ENCODE measurements at regions not wholly inside any gene's neighbourhood (a gene's known extent, or its start where the extent isn't known, plus 50 kb on each side); places are given as distances from the start of the nearest gene placed in this dataset.

DNA sequence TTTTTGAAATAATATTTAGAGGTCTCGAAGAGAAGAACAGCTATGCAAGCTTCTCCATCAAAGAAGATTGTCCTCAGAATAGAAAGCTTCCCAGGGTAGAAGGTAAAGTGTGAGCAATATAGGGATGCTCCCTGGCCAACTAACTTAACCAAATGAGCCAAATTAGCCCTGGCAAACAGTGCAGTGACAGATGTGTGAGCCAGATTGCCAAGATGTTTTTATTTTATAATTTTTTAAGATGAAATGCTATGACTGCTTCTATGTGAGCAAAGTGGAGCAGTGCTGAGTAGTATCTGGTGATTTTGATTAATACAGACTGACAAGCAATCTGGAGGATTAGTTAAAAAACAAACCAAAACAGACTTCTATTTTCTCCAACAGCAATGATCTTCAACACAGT is 202.1 kb downstream of the NOVA1 start:
- DNase-seq (ENCODE audit: low spot score) = no peak
- intact Hi-C loops (cut with DNase I) = no loop called here

GRCh38 chr14:26394150-26394810 is 203.6 kb downstream of the NOVA1 start:
- DNase-seq (ENCODE audit: low spot score) = no peak
- peak; percentile 55 for ATAC-seq
- intact Hi-C loops (cut with DNase I) = no loop called here

More for the DNA sequence above, 202.1 kb downstream of the NOVA1 start:
- no peak for ATAC-seq

- DNase-seq (ENCODE audit: low spot score) (no peak), ATAC-seq (no peak)
- intact Hi-C loops (cut with DNase I) = no loop called here
Measured at GRCh38 chr14:26392498-26392897, 205.3 kb downstream of the NOVA1 start.

DNA sequence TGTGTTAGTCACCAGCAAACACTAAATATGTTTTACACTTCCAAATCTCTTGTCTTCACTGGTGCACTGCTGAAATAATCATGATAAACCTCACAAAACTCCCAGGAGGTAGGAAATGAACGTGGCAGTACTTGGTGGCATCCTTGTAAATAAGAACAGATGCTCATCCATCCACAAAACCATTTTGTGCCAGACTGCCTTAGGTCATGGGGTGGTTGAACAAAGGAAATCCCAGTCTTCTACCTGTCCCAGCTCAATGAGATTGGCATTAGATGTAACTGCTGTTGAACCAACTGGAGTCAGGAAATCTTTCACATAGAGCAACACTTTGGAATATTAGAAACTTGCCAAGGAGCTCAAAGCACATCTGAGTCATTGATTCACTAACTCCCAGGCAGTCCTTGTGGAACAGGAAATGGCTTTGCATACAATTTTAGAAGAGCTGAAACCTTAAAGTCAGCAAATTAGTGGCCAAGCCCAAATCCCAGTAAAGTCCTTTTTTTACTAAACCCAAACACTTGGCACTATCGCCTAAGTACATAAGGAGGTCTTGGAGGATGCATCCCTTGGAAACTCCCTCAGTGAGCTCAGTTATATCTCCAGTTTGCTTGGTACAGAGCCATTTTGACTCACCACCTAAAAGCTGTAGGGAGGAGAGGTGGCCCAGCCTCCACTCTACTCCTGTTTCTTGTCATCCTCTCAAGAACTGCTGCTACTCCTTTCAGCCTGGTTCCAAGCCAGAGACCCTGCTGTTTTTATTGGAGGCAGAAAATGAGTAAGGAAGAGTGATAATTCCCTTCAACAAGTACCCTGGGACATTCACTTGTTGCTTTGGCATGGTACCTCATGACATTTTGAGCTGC is 208.0 kb downstream of the NOVA1 start:
- intact Hi-C loops (cut with DNase I) = no loop called here
- DNase-seq (ENCODE audit: low spot score) = no peak
- no peak for ATAC-seq

DNA sequence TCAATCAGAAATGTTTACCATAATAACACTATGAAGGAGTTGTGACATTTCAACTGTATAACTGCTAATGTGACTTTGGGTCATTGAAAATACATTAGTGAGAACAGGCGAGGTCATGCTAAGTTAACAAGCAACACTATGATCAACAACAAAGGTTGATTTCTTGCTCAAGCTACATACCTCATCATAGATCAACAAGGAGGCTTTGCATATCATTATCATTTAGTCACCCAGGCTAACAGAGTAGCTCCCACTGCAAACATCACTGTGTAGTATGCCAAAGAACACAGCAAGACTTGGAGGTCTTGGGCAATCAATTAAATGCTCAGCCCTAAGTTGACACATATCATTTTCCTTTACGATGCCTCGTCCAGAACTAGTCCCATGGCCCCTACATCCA is 212.5 kb downstream of the NOVA1 start:
- ATAC-seq (no peak), DNase-seq (ENCODE audit: low spot score) (no peak)
- intact Hi-C loops (cut with DNase I) = no loop called here

- DNase-seq (ENCODE audit: low spot score) (no peak), ATAC-seq (no peak)
- intact Hi-C loops (cut with DNase I) = no loop called here
Measured at GRCh38 chr14:26382901-26383685, 214.7 kb downstream of the NOVA1 start.

DNA sequence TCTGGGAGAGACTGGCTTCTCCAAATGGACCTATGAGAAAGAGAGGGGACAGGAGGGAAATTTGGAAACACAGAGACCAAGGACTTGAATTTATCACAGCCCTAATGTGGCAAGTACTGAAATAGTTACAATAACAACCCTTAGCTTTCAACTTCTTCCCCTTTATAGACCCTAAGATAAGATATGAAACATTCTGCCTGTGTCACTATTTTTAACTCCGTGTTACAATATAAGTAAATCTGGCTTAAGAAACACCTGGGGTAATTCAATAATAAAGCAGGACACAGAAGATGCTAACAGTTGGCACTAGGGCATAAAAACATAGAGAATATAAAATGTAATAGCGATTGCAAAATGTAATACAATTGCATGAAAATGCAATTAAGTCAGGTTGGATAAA is 216.4 kb downstream of the NOVA1 start:
- intact Hi-C loops (cut with DNase I) = no loop called here
- no peak for ATAC-seq

GRCh38 chr14:26380637-26381036 is 217.2 kb downstream of the NOVA1 start:
- intact Hi-C loops (cut with DNase I) = no loop called here
- no peak for ATAC-seq
- no peak for DNase-seq (ENCODE audit: low spot score)

More for the DNA sequence above, 216.4 kb downstream of the NOVA1 start:
- no peak for DNase-seq (ENCODE audit: low spot score)

GRCh38 chr14:26379951-26380350 is 217.9 kb downstream of the NOVA1 start:
- intact Hi-C loops (cut with DNase I) = no loop called here
- DNase-seq (ENCODE audit: low spot score) (no peak), ATAC-seq (no peak)

GRCh38 chr14:26377150-26377549 is 220.7 kb downstream of the NOVA1 start:
- DNase-seq (ENCODE audit: low spot score) = no peak
- no peak for ATAC-seq
- intact Hi-C loops (cut with DNase I) = no loop called here

- DNase-seq (ENCODE audit: low spot score) (no peak), ATAC-seq (no peak)
- intact Hi-C loops (cut with DNase I) = no loop called here
Measured at GRCh38 chr14:26370115-26370514, 227.7 kb downstream of the NOVA1 start.

GRCh38 chr14:26363689-26364088 is 234.1 kb downstream of the NOVA1 start:
- intact Hi-C loops (cut with DNase I) = no loop called here
- no peak for DNase-seq (ENCODE audit: low spot score)
- ATAC-seq = no peak

GRCh38 chr14:26344596-26344995 is 253.2 kb downstream of the NOVA1 start:
- DNase-seq (ENCODE audit: low spot score) (no peak), ATAC-seq (no peak)
- intact Hi-C loops (cut with DNase I) = no loop called here

GRCh38 chr14:26339381-26339780 is 258.5 kb downstream of the NOVA1 start:
- DNase-seq (ENCODE audit: low spot score) (no peak), ATAC-seq (no peak)
- intact Hi-C loops (cut with DNase I) = no loop called here

- intact Hi-C loops (cut with DNase I) = no loop called here
- ATAC-seq = no peak
Measured at GRCh38 chr14:26338231-26338630, 259.6 kb downstream of the NOVA1 start.

DNA sequence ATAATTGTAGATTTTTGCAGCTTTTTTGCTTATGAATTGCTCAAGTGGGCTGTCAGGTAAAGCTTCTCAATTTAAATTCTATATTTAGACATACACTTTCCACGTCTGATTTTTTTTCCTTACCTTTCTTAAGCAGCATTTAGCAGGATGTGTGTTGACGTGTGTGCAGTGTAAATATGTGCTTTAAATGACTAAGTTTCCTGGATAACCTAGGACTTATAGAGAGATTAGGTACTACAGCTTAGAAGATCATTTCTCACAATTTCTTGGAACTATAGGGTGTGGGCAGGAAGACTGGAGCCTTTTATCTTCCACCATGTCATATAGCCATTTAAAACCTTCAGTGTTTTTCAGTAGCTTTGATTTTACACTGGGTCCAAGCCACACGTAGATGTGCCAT is 263.5 kb downstream of the NOVA1 start:
- ATAC-seq (no peak), DNase-seq (ENCODE audit: low spot score) (no peak)
- intact Hi-C loops (cut with DNase I) = no loop called here

More at GRCh38 chr14:26338231-26338630, 259.6 kb downstream of the NOVA1 start:
- DNase-seq (ENCODE audit: low spot score) = no peak

- intact Hi-C loops (cut with DNase I) = no loop called here
- no peak for ATAC-seq
- DNase-seq (ENCODE audit: low spot score) = no peak
Measured at GRCh38 chr14:26332966-26333365, 264.9 kb downstream of the NOVA1 start.

DNA sequence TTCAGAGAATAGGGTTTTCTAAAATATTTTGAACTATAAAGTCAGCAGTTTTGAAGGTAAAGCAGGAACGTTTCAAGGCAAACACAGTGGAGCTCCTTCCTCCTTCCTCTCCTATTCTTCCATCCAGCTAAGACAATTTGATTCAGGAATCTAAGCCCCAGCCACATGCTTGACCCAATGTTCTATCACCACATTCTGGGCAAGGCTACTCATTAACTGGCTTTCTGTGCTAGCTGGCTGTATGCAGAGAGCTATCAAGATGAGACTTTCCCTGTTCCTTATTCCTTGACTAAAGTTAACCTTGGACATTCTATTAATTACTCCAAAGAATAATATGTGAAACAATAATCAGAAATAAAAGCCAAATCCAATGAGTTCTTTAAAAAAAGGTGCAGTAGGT is 266.9 kb downstream of the NOVA1 start:
- DNase-seq (ENCODE audit: low spot score) = no peak
- ATAC-seq = peak; percentile 83
- intact Hi-C loops (cut with DNase I) = no loop called here

DNA sequence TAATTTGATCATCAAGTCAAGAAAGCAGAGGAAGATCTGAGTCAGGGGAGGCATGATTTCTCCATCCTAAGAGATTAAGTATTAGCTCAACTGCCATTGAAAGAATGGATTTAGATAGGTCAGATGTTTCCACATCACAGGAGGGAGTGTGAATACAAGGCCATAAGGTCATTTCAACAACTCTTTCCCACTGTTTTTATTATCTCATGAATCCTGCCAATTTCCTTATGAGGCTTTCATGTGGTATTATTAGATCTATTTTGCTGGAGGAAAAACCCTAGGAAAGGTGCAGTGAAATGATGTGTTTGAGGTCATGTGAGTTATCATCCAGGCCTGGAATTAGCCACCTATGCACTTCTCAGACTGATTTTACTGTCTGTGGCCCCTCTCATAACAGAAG is 269.0 kb downstream of the NOVA1 start:
- intact Hi-C loops (cut with DNase I) = no loop called here
- ATAC-seq = peak; percentile 54
- no peak for DNase-seq (ENCODE audit: low spot score)

DNA sequence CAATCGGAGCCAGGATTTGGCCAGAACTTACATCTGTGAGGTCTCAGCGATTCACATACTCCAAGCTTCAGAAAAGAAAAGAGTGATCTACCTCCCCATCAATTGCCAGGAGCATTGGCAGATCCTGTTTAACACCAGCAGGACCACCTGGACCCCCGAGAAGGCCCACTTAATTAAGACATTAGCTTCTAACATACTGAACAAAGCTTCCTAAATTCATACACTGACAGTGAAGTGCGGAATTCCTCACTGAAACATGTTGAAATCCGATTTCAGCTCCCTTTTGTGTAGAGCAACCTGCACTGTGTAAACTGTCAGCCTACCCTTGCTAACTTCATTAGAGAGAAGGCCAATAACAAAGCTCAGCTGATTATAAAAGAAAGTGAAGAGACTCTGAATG is 274.0 kb downstream of the NOVA1 start:
- no peak for ATAC-seq
- no peak for DNase-seq (ENCODE audit: low spot score)
- intact Hi-C loops (cut with DNase I) = no loop called here
